ENCODE measurements at regions not wholly inside any gene's neighbourhood (a gene's known extent, or its start where the extent isn't known, plus 50 kb on each side); places are given as distances from the start of the nearest gene placed in this dataset.

- TF ChIP-seq CTCF (IDR thresholded peaks at IDR 0.05) (no peak), POLR2A (IDR thresholded peaks at IDR 0.05) (no peak), POLR2AphosphoS5 (IDR thresholded peaks at IDR 0.05) (no peak)
Measured at GRCh38 chr3:145259166-145259880, 901.7 kb downstream of the PLOD2 start.
